HCT116 (cell line): ENCODE measurements at regions not wholly inside any gene's neighbourhood (a gene's known extent, or its start where the extent isn't known, plus 50 kb on each side); places are given as distances from the start of the nearest gene placed in this dataset.

Experiments
- ATAC-seq: fragments of 200-7000 bp; cut with Tn5 transposase; 2 replicates; pipeline ENCODE4 v1.9.1; 2020; ENCODE audit warnings: mild to moderate bottlenecking, moderate library complexity
- BruUV-seq: library from RNA; stranded (reverse); fragments of 400-500 nt; replicated peaks from 2 replicates; lab custom pipeline; 2021; lab: Mats Ljungman, UMichigan
- CTCF ChIA-PET: fragments of 300-600 bp; sonication (Branson Sonifier 250); formaldehyde crosslinking; loops from one replicate; lab custom pipeline; 2021; ENCODE audit warnings: antibody characterized with exemption; lab: Charles Lee
- POLR2A ChIA-PET: fragments of 300-600, 350-600 bp; sonication (Branson Sonifier 250); formaldehyde crosslinking; loops from one replicate; lab custom pipeline; 2021; ENCODE audit warnings: antibody characterized with exemption; lab: Charles Lee
- RAD21 ChIA-PET, 2 experiments: fragments of 300-600 bp; sonication (Branson Sonifier 250); formaldehyde crosslinking; loops; one replicate each; lab custom pipeline; 2023; ENCODE audit warnings: low total read pairs in 2 of 2; ENCODE audit not compliant: uncharacterized antibody in 2 of 2, unreplicated experiment in 2 of 2, low non-redundant PET in 1 of 2; lab: Charles Lee
- DNase-seq: peaks from one replicate; pipeline ENCODE4 v3.0.0-alpha.2; 2010; ENCODE audit warnings: low read depth, low spot score
- H2AFZ ChIP-seq: fragments of 200-600 bp; shearing (Covaris generic), sonication (generic); 2 replicates; pipeline ENCODE4 v1.6.1; 2017; ENCODE audit warnings: low read depth, mixed run types, mixed read lengths, antibody characterized with exemption, low read length; ENCODE audit not compliant: poor library complexity, severe bottlenecking
- H3K27ac ChIP-seq: 2 replicates; pipeline ENCODE4 v1.5.1; 2012; ENCODE audit warnings: low read depth, low read length
- H3K27me3 ChIP-seq: fragments of 200-600 bp; sonication (generic); 2 replicates; pipeline ENCODE4 v1.6.1; 2016; ENCODE audit warnings: mixed run types, low read length, mixed read lengths; ENCODE audit not compliant: insufficient read depth
- H3K36me3 ChIP-seq, 2 experiments: fragments of 200-500 bp in 1 of 2; fragments of 200-600 bp in 1 of 2; sonication (Bioruptor generic) in 1 of 2; sonication (generic) in 1 of 2; 2 replicates each; pipeline versions ENCODE4 v1.5.1 to v1.6.1; 2014 to 2016; ENCODE audit warnings: low read length in 2 of 2, inconsistent platforms in 1 of 2, mixed read lengths in 1 of 2, mixed run types in 1 of 2; ENCODE audit not compliant: insufficient read depth in 2 of 2, control insufficient read depth in 1 of 2
- H3K4me1 ChIP-seq, 2 experiments: fragments of 200-600 bp in 1 of 2; sonication (generic) in 1 of 2; 2 replicates each; pipeline versions ENCODE4 v1.5.1 to v1.6.1; 2012 to 2017; ENCODE audit warnings: low read length in 2 of 2, inconsistent platforms in 1 of 2, mild to moderate bottlenecking in 1 of 2, mixed read lengths in 1 of 2, mixed run types in 1 of 2, moderate library complexity in 1 of 2; ENCODE audit not compliant: insufficient read depth in 2 of 2, control insufficient read depth in 1 of 2
- H3K4me2 ChIP-seq: fragments of 200-600 bp; sonication (generic); 2 replicates; pipeline ENCODE4 v1.6.1; 2017; ENCODE audit warnings: mixed run types, low read length, mixed read lengths
- H3K4me3 ChIP-seq, 2 experiments: fragments of 200-600 bp in 1 of 2; sonication (generic) in 1 of 2; replicated peaks in 1 of 2; 2 replicates each; pipeline ENCODE4 v1.5.1; 2011 to 2016; ENCODE audit warnings: low read length in 2 of 2, control low read depth in 1 of 2, low read depth in 1 of 2, mild to moderate bottlenecking in 1 of 2, mixed read lengths in 1 of 2, mixed run types in 1 of 2
- H3K79me2 ChIP-seq: fragments of 200-600 bp; sonication (generic); 2 replicates; pipeline ENCODE4 v1.6.1; 2017; ENCODE audit warnings: mild to moderate bottlenecking, mixed run types, low read length, moderate library complexity, mixed read lengths; ENCODE audit not compliant: insufficient read depth
- H3K9ac ChIP-seq: fragments of 200-600 bp; sonication (generic); 2 replicates; pipeline ENCODE4 v1.6.1; 2016; ENCODE audit warnings: low read length, mixed read lengths
- H3K9me2 ChIP-seq: fragments of 200-600 bp; sonication (generic), shearing (Covaris generic); 2 replicates; pipeline ENCODE4 v1.6.1; 2017; ENCODE audit warnings: mixed run types, mild to moderate bottlenecking, moderate library complexity; ENCODE audit not compliant: insufficient read depth
- H3K9me3 ChIP-seq, 2 experiments: fragments of 200-500 bp in 1 of 2; fragments of 200-600 bp in 1 of 2; sonication (Bioruptor generic) in 1 of 2; sonication (generic) in 1 of 2; 2 replicates each; pipeline ENCODE4 v1.6.1; 2014 to 2017; ENCODE audit warnings: low read length in 2 of 2, mixed read lengths in 2 of 2, inconsistent platforms in 1 of 2, low read depth in 1 of 2, mild to moderate bottlenecking in 1 of 2, mixed run types in 1 of 2, moderate library complexity in 1 of 2; ENCODE audit not compliant: control insufficient read depth in 1 of 2, insufficient read depth in 1 of 2
- H4K20me1 ChIP-seq: fragments of 200-600 bp; sonication (generic), shearing (Covaris generic); 2 replicates; pipeline ENCODE4 v1.6.1; 2017; ENCODE audit warnings: mixed run types, mild to moderate bottlenecking, moderate library complexity; ENCODE audit not compliant: insufficient read depth
- CBX3 ChIP-seq: IDR thresholded peaks from 2 replicates; pipeline ENCODE4 v1.6.1; 2012; ENCODE audit warnings: low read depth
- CEBPB ChIP-seq: IDR thresholded peaks from 2 replicates; pipeline ENCODE4 v1.6.1; 2012; ENCODE audit warnings: low read depth
- JUND ChIP-seq: IDR thresholded peaks from 2 replicates; pipeline ENCODE4 v1.6.1; 2012
- POLR2AphosphoS5 ChIP-seq: IDR thresholded peaks from 2 replicates; pipeline ENCODE4 v1.6.1; 2011; ENCODE audit warnings: mild to moderate bottlenecking, low read depth, low read length, moderate library complexity
- RAD21 ChIP-seq: IDR thresholded peaks from 2 replicates; pipeline ENCODE4 v1.6.1; 2012; ENCODE audit warnings: low read depth, mild to moderate bottlenecking
- SIN3A ChIP-seq: IDR thresholded peaks from 2 replicates; pipeline ENCODE4 v1.6.1; 2012; ENCODE audit warnings: low read depth
- SP1 ChIP-seq: IDR thresholded peaks from 2 replicates; pipeline ENCODE4 v1.6.1; 2012; ENCODE audit warnings: low read depth
- SRF ChIP-seq: IDR thresholded peaks from 2 replicates; pipeline ENCODE4 v1.6.1; 2012; ENCODE audit warnings: low read depth
- TCF7L2 ChIP-seq: IDR thresholded peaks from 2 replicates; pipeline ENCODE4 v1.7.0; 2011; ENCODE audit warnings: borderline replicate concordance, inconsistent platforms; ENCODE audit not compliant: insufficient read depth, insufficient read length; ENCODE audit errors: extremely low read depth
- YY1 ChIP-seq: IDR thresholded peaks from 2 replicates; pipeline ENCODE4 v1.6.1; 2011; ENCODE audit warnings: low read length, low read depth, moderate library complexity, mild to moderate bottlenecking; ENCODE audit not compliant: insufficient replicate concordance; ENCODE audit errors: extremely low read depth
- ZFX ChIP-seq: fragments of 450-650 bp; IDR thresholded peaks from 2 replicates; pipeline ENCODE4 v1.6.1; 2017
- ZNF274 ChIP-seq: fragments of 200-500 bp; sonication (Bioruptor generic); IDR thresholded peaks from 2 replicates; pipeline ENCODE4 v1.6.1; 2014; ENCODE audit warnings: mild to moderate bottlenecking, low read depth, low read length, inconsistent platforms
- intact Hi-C: fragments of 100-400 bp; cut with micrococcal nuclease; formaldehyde crosslinking; loops from 2 replicates; pipeline ENCODE4 v1.10.0; 2022
- TF ChIP-seq, protein P1 (sequence below), 3 experiments: fragments of 200-600 bp in 1 of 3; sonication (generic) in 1 of 3; IDR thresholded peaks in 2 of 3; conservative IDR thresholded peaks in 1 of 3; 2 replicates each; pipeline ENCODE4 v1.5.1; 2012 to 2017; ENCODE audit warnings: low read depth in 2 of 3, low read length in 2 of 3, antibody characterized with exemption in 1 of 3, borderline replicate concordance in 1 of 3, control low read depth in 1 of 3, mild to moderate bottlenecking in 1 of 3, mixed read lengths in 1 of 3, mixed run types in 1 of 3, moderate library complexity in 1 of 3; ENCODE audit not compliant: insufficient read depth in 1 of 3
- TF ChIP-seq, protein P2 (sequence below): IDR thresholded peaks from 2 replicates; pipeline ENCODE4 v1.6.1; 2012
- TF ChIP-seq, protein P3 (sequence below): IDR thresholded peaks from 2 replicates; pipeline ENCODE4 v1.6.1; 2012
- TF ChIP-seq, protein P4 (sequence below): IDR thresholded peaks from 2 replicates; pipeline ENCODE4 v1.6.1; 2012; ENCODE audit warnings: low read depth

DNA sequence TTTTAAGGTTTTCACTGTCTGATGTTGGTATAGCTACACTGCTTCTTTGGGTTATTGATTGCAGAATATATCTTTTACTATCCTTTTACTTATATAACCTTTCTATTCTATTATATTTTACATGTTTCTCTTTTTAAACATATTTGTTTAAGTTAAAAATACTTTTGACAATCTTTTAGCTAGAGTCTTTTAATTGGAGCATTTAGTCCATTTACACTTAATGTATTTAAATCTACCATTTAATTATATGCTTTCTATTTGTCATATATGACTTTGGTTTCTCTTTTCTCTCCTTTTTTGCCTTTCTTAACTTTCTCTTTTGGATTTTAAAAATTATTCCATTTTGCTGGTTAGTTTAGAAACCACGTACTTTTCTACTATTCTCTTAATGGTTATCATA is 53.7 kb upstream of the PRR23C start (continued):
- TF ChIP-seq SP1 (no peak), ZFX (no peak), TCF7L2 (no peak)
- TF ChIP-seq, protein P1, sequence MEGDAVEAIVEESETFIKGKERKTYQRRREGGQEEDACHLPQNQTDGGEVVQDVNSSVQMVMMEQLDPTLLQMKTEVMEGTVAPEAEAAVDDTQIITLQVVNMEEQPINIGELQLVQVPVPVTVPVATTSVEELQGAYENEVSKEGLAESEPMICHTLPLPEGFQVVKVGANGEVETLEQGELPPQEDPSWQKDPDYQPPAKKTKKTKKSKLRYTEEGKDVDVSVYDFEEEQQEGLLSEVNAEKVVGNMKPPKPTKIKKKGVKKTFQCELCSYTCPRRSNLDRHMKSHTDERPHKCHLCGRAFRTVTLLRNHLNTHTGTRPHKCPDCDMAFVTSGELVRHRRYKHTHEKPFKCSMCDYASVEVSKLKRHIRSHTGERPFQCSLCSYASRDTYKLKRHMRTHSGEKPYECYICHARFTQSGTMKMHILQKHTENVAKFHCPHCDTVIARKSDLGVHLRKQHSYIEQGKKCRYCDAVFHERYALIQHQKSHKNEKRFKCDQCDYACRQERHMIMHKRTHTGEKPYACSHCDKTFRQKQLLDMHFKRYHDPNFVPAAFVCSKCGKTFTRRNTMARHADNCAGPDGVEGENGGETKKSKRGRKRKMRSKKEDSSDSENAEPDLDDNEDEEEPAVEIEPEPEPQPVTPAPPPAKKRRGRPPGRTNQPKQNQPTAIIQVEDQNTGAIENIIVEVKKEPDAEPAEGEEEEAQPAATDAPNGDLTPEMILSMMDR (IDR thresholded peaks at IDR 0.05 in 2 of 3, conservative IDR thresholded peaks at IDR 0.05 in 1 of 3; ENCODE audit: borderline replicate concordance in 1 of 3, insufficient read depth in 1 of 3, low read depth in 2 of 3, low read length in 2 of 3) = no peak

DNA sequence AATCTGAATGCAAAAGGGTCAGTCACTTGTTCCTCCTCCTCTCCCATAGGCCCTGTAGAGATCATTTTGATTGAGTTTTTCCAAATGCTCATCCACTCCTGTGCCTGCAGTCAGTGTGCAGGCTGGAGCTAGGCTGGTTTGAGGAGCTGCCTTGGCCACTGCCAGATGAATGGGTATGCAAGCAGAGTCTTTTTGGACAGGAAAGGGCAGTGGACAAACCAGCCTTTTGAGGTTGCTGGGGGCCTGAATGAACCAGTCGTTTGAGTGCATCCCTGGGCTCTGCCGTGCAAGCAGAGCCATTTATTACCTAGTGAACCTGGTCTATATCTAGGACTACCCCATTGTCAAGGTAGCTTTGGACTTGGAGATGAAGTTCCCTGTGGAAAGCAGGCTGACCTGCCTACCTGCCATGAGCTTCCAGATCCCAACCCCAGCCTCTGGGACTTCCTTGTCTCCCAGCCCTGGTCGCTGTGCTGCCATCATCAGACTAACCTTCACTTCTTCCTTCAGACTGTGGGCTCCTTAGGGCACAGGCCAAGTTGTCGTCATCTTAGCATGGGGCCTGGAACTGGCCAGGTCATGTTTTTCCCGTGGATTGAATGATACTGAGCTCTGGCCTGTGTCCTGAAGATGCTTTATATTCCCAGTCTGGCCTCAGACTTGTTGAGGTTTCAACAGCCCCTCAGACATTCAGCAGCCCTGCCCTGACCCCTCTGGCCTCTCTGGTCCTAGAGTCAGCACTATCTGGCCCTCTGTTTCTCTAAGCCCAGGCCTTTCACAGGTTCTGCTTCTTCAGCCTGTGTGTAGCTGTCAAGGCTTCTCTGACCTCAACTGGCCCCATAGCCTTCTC is 55.5 kb upstream of the PRR23C start:
- ATAC-seq (no peak), DNase-seq (no peak)
- H3K4me3 ChIP-seq = no peak overlapping the region
- H3K9me3 ChIP-seq = no peaks in the 10 kb centered on the region
- H3K79me2 ChIP-seq = no peaks in the 10 kb centered on the region
- no peaks in the 10 kb centered on the region for H3K36me3 ChIP-seq
- POLR2A ChIA-PET = no interaction called here
- no peak overlapping the region for H3K4me2 ChIP-seq
- no peak overlapping the region for H2AFZ ChIP-seq
- BruUV-seq = no TSS peak
- intact Hi-C loops = no loop called here
- H3K4me1 ChIP-seq = no peaks in the 10 kb centered on the region
- H3K27me3 ChIP-seq = no peaks in the 10 kb centered on the region
- no peak overlapping the region for H3K27ac ChIP-seq
- RAD21 ChIA-PET = no interaction called here
- H4K20me1 ChIP-seq = no peaks in the 10 kb centered on the region
- no peak overlapping the region for H3K9ac ChIP-seq
- no peaks in the 10 kb centered on the region for H3K9me2 ChIP-seq
- CTCF ChIA-PET = interaction anchor here (0.7 to 1.0 kb wide), 2 partner anchors 12 kb away, joined by 3 to 4 read pairs; no protein-coding TSS in a partner anchor
- TF ChIP-seq, protein P1 (IDR thresholded peaks at IDR 0.05 in 2 of 3, conservative IDR thresholded peaks at IDR 0.05 in 1 of 3; ENCODE audit: borderline replicate concordance in 1 of 3, insufficient read depth in 1 of 3, low read depth in 2 of 3, low read length in 2 of 3) = no peak
- TF ChIP-seq YY1 (no peak), ZNF274 (no peak), CEBPB (no peak), CBX3 (no peak), POLR2AphosphoS5 (no peak), RAD21 (no peak), SRF (no peak), JUND (no peak), SIN3A (no peak)
- TF ChIP-seq, protein P2, sequence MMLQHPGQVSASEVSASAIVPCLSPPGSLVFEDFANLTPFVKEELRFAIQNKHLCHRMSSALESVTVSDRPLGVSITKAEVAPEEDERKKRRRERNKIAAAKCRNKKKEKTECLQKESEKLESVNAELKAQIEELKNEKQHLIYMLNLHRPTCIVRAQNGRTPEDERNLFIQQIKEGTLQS = no peak
- TF ChIP-seq, protein P3, sequence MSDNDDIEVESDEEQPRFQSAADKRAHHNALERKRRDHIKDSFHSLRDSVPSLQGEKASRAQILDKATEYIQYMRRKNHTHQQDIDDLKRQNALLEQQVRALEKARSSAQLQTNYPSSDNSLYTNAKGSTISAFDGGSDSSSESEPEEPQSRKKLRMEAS = no peak
- TF ChIP-seq, protein P4, sequence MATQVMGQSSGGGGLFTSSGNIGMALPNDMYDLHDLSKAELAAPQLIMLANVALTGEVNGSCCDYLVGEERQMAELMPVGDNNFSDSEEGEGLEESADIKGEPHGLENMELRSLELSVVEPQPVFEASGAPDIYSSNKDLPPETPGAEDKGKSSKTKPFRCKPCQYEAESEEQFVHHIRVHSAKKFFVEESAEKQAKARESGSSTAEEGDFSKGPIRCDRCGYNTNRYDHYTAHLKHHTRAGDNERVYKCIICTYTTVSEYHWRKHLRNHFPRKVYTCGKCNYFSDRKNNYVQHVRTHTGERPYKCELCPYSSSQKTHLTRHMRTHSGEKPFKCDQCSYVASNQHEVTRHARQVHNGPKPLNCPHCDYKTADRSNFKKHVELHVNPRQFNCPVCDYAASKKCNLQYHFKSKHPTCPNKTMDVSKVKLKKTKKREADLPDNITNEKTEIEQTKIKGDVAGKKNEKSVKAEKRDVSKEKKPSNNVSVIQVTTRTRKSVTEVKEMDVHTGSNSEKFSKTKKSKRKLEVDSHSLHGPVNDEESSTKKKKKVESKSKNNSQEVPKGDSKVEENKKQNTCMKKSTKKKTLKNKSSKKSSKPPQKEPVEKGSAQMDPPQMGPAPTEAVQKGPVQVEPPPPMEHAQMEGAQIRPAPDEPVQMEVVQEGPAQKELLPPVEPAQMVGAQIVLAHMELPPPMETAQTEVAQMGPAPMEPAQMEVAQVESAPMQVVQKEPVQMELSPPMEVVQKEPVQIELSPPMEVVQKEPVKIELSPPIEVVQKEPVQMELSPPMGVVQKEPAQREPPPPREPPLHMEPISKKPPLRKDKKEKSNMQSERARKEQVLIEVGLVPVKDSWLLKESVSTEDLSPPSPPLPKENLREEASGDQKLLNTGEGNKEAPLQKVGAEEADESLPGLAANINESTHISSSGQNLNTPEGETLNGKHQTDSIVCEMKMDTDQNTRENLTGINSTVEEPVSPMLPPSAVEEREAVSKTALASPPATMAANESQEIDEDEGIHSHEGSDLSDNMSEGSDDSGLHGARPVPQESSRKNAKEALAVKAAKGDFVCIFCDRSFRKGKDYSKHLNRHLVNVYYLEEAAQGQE = no peak
